DND-41 (cell line): ENCODE measurements at regions not wholly inside any gene's neighbourhood (a gene's known extent, or its start where the extent isn't known, plus 50 kb on each side); places are given as distances from the start of the nearest gene placed in this dataset.

Experiments
- CTCF ChIP-seq: IDR thresholded peaks from 2 replicates; pipeline ENCODE4 v1.5.1; 2012; ENCODE audit warnings: borderline replicate concordance, low read length, moderate library complexity, mild to moderate bottlenecking; ENCODE audit not compliant: poor library complexity, severe bottlenecking; ENCODE audit errors: extremely low read depth
- EZH2 ChIP-seq: IDR thresholded peaks from 3 replicates; pipeline ENCODE4 v1.6.1; 2012; ENCODE audit warnings: borderline replicate concordance, low read depth, mild to moderate bottlenecking, moderate library complexity, low read length, inconsistent platforms; ENCODE audit not compliant: severe bottlenecking

GRCh38 chr19:32287811-32288227 lies 57.6 kb upstream of the ZNF507 start:
- peak; percentile 52 for TF ChIP-seq CTCF
- TF ChIP-seq EZH2, result no peak
